HepG2 (cell line): ENCODE measurements at regions not wholly inside any gene's neighbourhood (a gene's known extent, or its start where the extent isn't known, plus 50 kb on each side); places are given as distances from the start of the nearest gene placed in this dataset.

Experiments
- CREM ChIP-seq, 2 experiments: sonication (generic) in 1 of 2; formaldehyde crosslinking in 1 of 2; IDR thresholded peaks; 2 replicates each; pipeline versions ENCODE4 v1.4.0 to v1.6.1; 2016 to 2020; ENCODE audit warnings: antibody characterized with exemption in 1 of 2, mild to moderate bottlenecking in 1 of 2, missing genetic modification reagents in 1 of 2
- FOXA1 ChIP-seq, 2 experiments: fragments of 450-650 bp in 1 of 2; sonication (generic) in 1 of 2; formaldehyde crosslinking in 1 of 2; IDR thresholded peaks; 2 replicates each; pipeline versions ENCODE4 v1.4.0 to v1.6.1; 2016 to 2020; ENCODE audit warnings: missing genetic modification reagents in 1 of 2
- GTF3A ChIP-seq: sonication (generic); formaldehyde crosslinking; conservative IDR thresholded peaks from 2 replicates; pipeline ENCODE4 v1.4.0; 2020; ENCODE audit warnings: mild to moderate bottlenecking, missing genetic modification reagents
- HNF4A ChIP-seq: sonication (generic); formaldehyde crosslinking; IDR thresholded peaks from 2 replicates; pipeline ENCODE4 v1.4.0; 2020; ENCODE audit warnings: missing genetic modification reagents
- HNRNPLL ChIP-seq: fragments of 200-400 bp; formaldehyde crosslinking; IDR thresholded peaks from 2 replicates; pipeline ENCODE4 v1.6.1; 2017; ENCODE audit warnings: mild to moderate bottlenecking, low read depth, low read length; ENCODE audit not compliant: poor library complexity, severe bottlenecking
- JUND ChIP-seq: sonication (generic); formaldehyde crosslinking; IDR thresholded peaks from 2 replicates; pipeline ENCODE4 v1.8.0; 2022; ENCODE audit warnings: mild to moderate bottlenecking, missing genetic modification reagents
- KDM3A ChIP-seq: IDR thresholded peaks from 2 replicates; pipeline ENCODE4 v1.6.1; 2018; ENCODE audit warnings: low read depth, missing compliant biosample characterization
- NAIF1 ChIP-seq: sonication (generic); formaldehyde crosslinking; IDR thresholded peaks from 2 replicates; pipeline ENCODE4 v1.5.0; 2020; ENCODE audit warnings: mild to moderate bottlenecking, missing genetic modification reagents, borderline replicate concordance
- NFIC ChIP-seq: IDR thresholded peaks from 2 replicates; pipeline ENCODE4 v1.6.1; 2012; ENCODE audit warnings: mild to moderate bottlenecking, low read length, inconsistent platforms
- NONO ChIP-seq, 2 experiments: fragments of 450-650 bp in 1 of 2; sonication (generic) in 1 of 2; formaldehyde crosslinking in 1 of 2; IDR thresholded peaks in 1 of 2; conservative IDR thresholded peaks in 1 of 2; 2 replicates each; pipeline versions ENCODE4 v1.6.1 to v1.8.0; 2017 to 2022; ENCODE audit warnings: mild to moderate bottlenecking in 1 of 2, missing genetic modification reagents in 1 of 2, moderate library complexity in 1 of 2
- NR3C1 ChIP-seq: sonication (generic); formaldehyde crosslinking; IDR thresholded peaks from 2 replicates; pipeline ENCODE4 v1.4.0; 2020; ENCODE audit warnings: missing genetic modification reagents
- PITX1 ChIP-seq: sonication (generic); formaldehyde crosslinking; IDR thresholded peaks from 2 replicates; pipeline ENCODE4 v1.5.1; 2020; ENCODE audit warnings: mild to moderate bottlenecking, missing genetic modification reagents
- PLSCR1 ChIP-seq: sonication (generic); formaldehyde crosslinking; IDR thresholded peaks from 2 replicates; pipeline ENCODE4 v1.5.0; 2020; ENCODE audit warnings: missing genetic modification reagents, mild to moderate bottlenecking, borderline replicate concordance
- SAP130 ChIP-seq: IDR thresholded peaks from 2 replicates; pipeline ENCODE4 v1.6.1; 2016; ENCODE audit warnings: low read depth
- SNAPC2 ChIP-seq: sonication (generic); formaldehyde crosslinking; IDR thresholded peaks from 2 replicates; pipeline ENCODE4 v1.8.1; 2022; ENCODE audit warnings: mild to moderate bottlenecking, missing genetic modification reagents
- ZFP37 ChIP-seq: sonication (generic); formaldehyde crosslinking; IDR thresholded peaks from 2 replicates; pipeline ENCODE4 v1.4.0; 2020; ENCODE audit warnings: missing genetic modification reagents, borderline replicate concordance
- ZFP90 ChIP-seq: sonication (generic); formaldehyde crosslinking; IDR thresholded peaks from 2 replicates; pipeline ENCODE4 v1.8.0; 2022; ENCODE audit warnings: missing genetic modification reagents, mild to moderate bottlenecking, inconsistent platforms, borderline replicate concordance
- ZNF124 ChIP-seq: sonication (generic); formaldehyde crosslinking; IDR thresholded peaks from 2 replicates; pipeline ENCODE4 v1.4.0; 2020; ENCODE audit warnings: missing genetic modification reagents
- ZNF557 ChIP-seq: sonication (generic); formaldehyde crosslinking; IDR thresholded peaks from 2 replicates; pipeline ENCODE4 v1.4.0; 2020; ENCODE audit warnings: missing genetic modification reagents
- ZNF7 ChIP-seq: IDR thresholded peaks from 2 replicates; pipeline ENCODE4 v1.6.1; 2016; ENCODE audit warnings: missing biosample characterization, missing genetic modification reagents
- TF ChIP-seq, protein P1 (sequence below): sonication (generic); formaldehyde crosslinking; IDR thresholded peaks from 2 replicates; pipeline ENCODE4 v1.8.1; 2023; ENCODE audit warnings: mild to moderate bottlenecking, missing genetic modification reagents
- TF ChIP-seq, protein P2 (sequence below): IDR thresholded peaks from 2 replicates; pipeline ENCODE4 v1.6.1; 2016; ENCODE audit warnings: missing genetic modification reagents, missing compliant biosample characterization
- TF ChIP-seq, protein P3 (sequence below): sonication (generic); formaldehyde crosslinking; IDR thresholded peaks from 2 replicates; pipeline ENCODE4 v1.4.0; 2020; ENCODE audit warnings: missing genetic modification reagents

DNA sequence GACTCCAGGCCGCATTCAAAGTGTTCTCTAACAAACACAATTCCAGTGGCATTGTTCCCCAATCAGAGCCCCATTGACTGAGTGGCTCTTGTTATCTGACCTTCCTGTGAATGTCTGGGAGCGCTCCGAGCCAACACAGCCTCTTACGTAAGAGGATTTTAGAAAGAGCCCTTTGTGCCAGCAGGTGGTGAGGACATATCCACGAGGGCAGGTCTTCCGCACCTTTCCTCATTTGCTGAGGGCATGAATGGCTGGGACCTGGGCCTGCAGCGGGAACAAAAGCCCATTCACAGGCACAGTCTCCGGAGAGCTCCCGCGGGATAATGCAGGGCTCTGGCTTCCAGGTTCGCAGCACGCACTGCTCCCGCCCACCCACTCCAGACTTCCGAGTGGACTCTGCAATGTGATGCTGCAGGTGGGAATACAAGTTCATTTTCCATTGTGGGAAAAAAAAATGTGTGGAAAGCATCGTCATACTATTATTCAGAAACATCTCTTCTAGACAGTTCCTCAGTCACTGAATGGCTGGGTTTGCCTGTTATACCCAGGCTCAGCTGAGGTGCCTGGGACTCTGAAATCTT is 295.0 kb upstream of the IGFBP3 start (continued):
- TF ChIP-seq, protein P1, sequence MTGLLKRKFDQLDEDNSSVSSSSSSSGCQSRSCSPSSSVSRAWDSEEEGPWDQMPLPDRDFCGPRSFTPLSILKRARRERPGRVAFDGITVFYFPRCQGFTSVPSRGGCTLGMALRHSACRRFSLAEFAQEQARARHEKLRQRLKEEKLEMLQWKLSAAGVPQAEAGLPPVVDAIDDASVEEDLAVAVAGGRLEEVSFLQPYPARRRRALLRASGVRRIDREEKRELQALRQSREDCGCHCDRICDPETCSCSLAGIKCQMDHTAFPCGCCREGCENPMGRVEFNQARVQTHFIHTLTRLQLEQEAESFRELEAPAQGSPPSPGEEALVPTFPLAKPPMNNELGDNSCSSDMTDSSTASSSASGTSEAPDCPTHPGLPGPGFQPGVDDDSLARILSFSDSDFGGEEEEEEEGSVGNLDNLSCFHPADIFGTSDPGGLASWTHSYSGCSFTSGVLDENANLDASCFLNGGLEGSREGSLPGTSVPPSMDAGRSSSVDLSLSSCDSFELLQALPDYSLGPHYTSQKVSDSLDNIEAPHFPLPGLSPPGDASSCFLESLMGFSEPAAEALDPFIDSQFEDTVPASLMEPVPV (CRISPR knock-in tag): peak; percentile 66; the same call in 1 of the 2 replicates
- TF ChIP-seq NONO (IDR thresholded peaks at IDR 0.05) (no peak), NONO (CRISPR knock-in tag; conservative IDR thresholded peaks at IDR 0.05) (peak; percentile 77; the same call in 1 of the 2 replicates), NAIF1 (peak; percentile 71; the same call in 1 of the 2 replicates), FOXA1 (IDR thresholded peaks at IDR 0.05) (no peak), FOXA1 (CRISPR knock-in tag; IDR thresholded peaks at IDR 0.05) (peak; percentile 12; the same call in 1 of the 2 replicates), ZFP90 (no peak), PLSCR1 (no peak), ZNF7 (CRISPR knock-in tag) (peak; percentile 9; the same call in 1 of the 2 replicates), SAP130 (CRISPR knock-in tag) (peak; percentile 65; the same call in 1 of the 2 replicates), NR3C1 (CRISPR knock-in tag) (no peak), ZNF124 (CRISPR knock-in tag) (no peak), JUND (CRISPR knock-in tag) (0 out of 2 replicates have a peak, but pooled peaks have one; percentile 23), ZFP37 (CRISPR knock-in tag) (0 out of 2 replicates have a peak, but pooled peaks have one; percentile 5), NFIC (0 out of 2 replicates have a peak, but pooled peaks have one; percentile 27), CREM (IDR thresholded peaks at IDR 0.05) (peak; percentile 58; the same call in 1 of the 2 replicates), CREM (CRISPR knock-in tag; IDR thresholded peaks at IDR 0.05) (no peak), HNF4A (CRISPR knock-in tag) (peak; percentile 67), SNAPC2 (CRISPR knock-in tag) (0 out of 2 replicates have a peak, but pooled peaks have one; percentile 52), GTF3A (no peak), PITX1 (CRISPR knock-in tag) (peak; percentile 49; the same call in 1 of the 2 replicates), KDM3A (CRISPR knock-in tag) (peak; percentile 60; the same call in 1 of the 2 replicates), HNRNPLL (no peak), ZNF557 (0 out of 2 replicates have a peak, but pooled peaks have one; percentile 52)
- TF ChIP-seq, protein P2, sequence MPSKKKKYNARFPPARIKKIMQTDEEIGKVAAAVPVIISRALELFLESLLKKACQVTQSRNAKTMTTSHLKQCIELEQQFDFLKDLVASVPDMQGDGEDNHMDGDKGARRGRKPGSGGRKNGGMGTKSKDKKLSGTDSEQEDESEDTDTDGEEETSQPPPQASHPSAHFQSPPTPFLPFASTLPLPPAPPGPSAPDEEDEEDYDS (CRISPR knock-in tag): 0 out of 2 replicates have a peak, but pooled peaks have one; percentile 55
- TF ChIP-seq, protein P3, sequence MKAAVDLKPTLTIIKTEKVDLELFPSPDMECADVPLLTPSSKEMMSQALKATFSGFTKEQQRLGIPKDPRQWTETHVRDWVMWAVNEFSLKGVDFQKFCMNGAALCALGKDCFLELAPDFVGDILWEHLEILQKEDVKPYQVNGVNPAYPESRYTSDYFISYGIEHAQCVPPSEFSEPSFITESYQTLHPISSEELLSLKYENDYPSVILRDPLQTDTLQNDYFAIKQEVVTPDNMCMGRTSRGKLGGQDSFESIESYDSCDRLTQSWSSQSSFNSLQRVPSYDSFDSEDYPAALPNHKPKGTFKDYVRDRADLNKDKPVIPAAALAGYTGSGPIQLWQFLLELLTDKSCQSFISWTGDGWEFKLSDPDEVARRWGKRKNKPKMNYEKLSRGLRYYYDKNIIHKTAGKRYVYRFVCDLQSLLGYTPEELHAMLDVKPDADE: no peak
